ENCODE measurements at regions not wholly inside any gene's neighbourhood (a gene's known extent, or its start where the extent isn't known, plus 50 kb on each side); places are given as distances from the start of the nearest gene placed in this dataset.

DNA sequence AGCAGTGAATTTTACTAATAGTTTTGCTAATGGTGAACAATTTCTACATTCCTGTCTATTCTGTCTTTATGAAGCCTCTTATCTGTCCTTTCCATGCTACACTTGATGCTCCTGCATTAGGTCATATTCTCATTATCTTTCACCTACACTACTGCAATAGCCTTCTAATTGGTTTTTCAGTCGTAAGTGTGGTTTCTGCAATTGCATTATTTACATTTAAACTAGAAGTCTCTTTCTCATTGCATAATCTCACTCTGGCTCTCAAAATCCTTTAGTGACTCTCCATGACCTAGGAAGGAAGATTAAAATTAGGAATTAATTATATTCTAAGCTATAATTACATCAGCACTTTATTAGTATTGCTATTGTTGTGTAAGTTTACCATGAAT, 686.5 kb downstream of the IGSF11 start:
- no peaks in the 10 kb centered on the region for H3K27me3 ChIP-seq (ENCODE audit: low read depth, low read length)
- no peak overlapping the region for H3K9ac ChIP-seq (ENCODE audit: low read length)
- H3K27ac ChIP-seq (ENCODE audit: low read length), result no peak overlapping the region
- no peaks in the 10 kb centered on the region for H3K4me1 ChIP-seq (ENCODE audit: low read length)
- H4K20me1 ChIP-seq (ENCODE audit: insufficient read depth, low read length), result no peaks in the 10 kb centered on the region
- H2AFZ ChIP-seq (ENCODE audit: low read depth, low read length), result no peak overlapping the region
- no peaks in the 10 kb centered on the region for H3K36me3 ChIP-seq (replicated peaks; ENCODE audit: low read depth, low read length)
- no peaks in the 10 kb centered on the region for H3K9me3 ChIP-seq (ENCODE audit: insufficient read depth, low read length)
- no peak for TF ChIP-seq EZH2phosphoT487 (IDR thresholded peaks at IDR 0.05; ENCODE audit: low read depth)
- TF ChIP-seq, protein P1, sequence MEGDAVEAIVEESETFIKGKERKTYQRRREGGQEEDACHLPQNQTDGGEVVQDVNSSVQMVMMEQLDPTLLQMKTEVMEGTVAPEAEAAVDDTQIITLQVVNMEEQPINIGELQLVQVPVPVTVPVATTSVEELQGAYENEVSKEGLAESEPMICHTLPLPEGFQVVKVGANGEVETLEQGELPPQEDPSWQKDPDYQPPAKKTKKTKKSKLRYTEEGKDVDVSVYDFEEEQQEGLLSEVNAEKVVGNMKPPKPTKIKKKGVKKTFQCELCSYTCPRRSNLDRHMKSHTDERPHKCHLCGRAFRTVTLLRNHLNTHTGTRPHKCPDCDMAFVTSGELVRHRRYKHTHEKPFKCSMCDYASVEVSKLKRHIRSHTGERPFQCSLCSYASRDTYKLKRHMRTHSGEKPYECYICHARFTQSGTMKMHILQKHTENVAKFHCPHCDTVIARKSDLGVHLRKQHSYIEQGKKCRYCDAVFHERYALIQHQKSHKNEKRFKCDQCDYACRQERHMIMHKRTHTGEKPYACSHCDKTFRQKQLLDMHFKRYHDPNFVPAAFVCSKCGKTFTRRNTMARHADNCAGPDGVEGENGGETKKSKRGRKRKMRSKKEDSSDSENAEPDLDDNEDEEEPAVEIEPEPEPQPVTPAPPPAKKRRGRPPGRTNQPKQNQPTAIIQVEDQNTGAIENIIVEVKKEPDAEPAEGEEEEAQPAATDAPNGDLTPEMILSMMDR (IDR thresholded peaks at IDR 0.05; ENCODE audit: low read depth, low read length), result no peak
- no peak overlapping the region for H3K4me2 ChIP-seq (ENCODE audit: low read length)
- no peaks in the 10 kb centered on the region for H3K79me2 ChIP-seq (ENCODE audit: low read length)
- H3K4me3 ChIP-seq (ENCODE audit: low read length), result no peak overlapping the region

DNA sequence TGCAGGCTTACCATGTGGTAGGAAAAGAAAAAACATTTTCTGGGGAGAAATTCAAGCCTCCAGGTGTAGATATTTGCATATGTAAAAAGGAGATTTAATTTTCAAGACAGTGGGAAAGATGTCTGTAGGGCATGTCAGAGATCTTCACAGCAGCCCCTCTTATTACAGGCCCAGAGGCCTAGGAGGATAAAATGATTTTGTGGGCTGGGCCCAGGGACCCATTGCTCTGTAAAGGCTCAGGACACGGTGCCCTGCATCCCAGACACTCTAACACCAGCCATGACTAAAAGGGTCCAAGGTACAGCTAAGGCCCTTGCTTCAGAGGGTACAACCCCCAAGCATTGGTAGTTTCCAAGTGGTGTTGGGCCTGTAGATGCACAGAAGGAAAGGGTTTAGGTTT, 680.1 kb downstream of the IGSF11 start:
- H3K27me3 ChIP-seq (ENCODE audit: low read depth, low read length), result no peaks in the 10 kb centered on the region
- no peaks in the 10 kb centered on the region for H4K20me1 ChIP-seq (ENCODE audit: insufficient read depth, low read length)
- no peak for TF ChIP-seq EZH2phosphoT487 (IDR thresholded peaks at IDR 0.05; ENCODE audit: low read depth)
- TF ChIP-seq, protein P1 (IDR thresholded peaks at IDR 0.05; ENCODE audit: low read depth, low read length), result no peak
- no peak overlapping the region for H3K4me2 ChIP-seq (ENCODE audit: low read length)
- H3K36me3 ChIP-seq (replicated peaks; ENCODE audit: low read depth, low read length), result no peaks in the 10 kb centered on the region
- H2AFZ ChIP-seq (ENCODE audit: low read depth, low read length), result no peak overlapping the region
- no peak overlapping the region for H3K4me3 ChIP-seq (ENCODE audit: low read length)
- H3K4me1 ChIP-seq (ENCODE audit: low read length), result no peaks in the 10 kb centered on the region
- H3K79me2 ChIP-seq (ENCODE audit: low read length), result no peaks in the 10 kb centered on the region
- H3K9ac ChIP-seq (ENCODE audit: low read length), result no peak overlapping the region
- peaks cover 7% of the 10 kb centered on the region; the same call in 1 of the 2 replicates for H3K9me3 ChIP-seq (ENCODE audit: insufficient read depth, low read length)
- no peak overlapping the region for H3K27ac ChIP-seq (ENCODE audit: low read length)

DNA sequence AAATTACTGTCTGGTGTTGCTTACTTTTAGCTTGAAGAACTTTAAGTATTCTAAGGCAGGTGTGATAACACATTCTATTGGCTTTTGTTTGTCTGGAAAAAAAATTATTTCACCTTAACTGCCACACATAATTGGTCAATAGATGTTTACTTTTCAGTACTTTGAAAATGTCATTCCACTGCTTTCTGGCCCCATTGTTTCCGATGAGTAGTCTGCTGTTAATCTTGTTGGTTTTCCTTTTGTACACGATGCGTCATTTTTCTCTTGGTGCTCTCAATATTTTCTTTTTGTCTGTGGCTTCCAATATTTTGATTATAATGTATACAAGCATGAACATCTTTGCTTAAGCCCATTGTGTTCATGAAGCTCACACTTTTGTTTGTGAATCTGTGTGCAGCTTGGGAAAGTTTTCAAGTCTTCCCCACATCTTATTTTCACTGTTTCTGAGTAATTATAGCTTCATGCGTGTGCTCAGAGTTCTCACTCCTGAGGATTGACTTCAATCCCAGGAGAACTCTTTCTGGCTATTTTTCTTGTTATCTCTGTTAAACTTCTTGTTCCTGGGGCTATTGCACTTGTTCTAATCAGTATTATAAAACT, 664.7 kb downstream of the IGSF11 start:
- TF ChIP-seq, protein P1 (IDR thresholded peaks at IDR 0.05; ENCODE audit: low read depth, low read length), result no peak
- TF ChIP-seq EZH2phosphoT487 (IDR thresholded peaks at IDR 0.05; ENCODE audit: low read depth), result no peak
- Histone ChIP-seq H3K4me1 (ENCODE audit: low read length) (no peaks in the 10 kb centered on the region), H3K27ac (ENCODE audit: low read length) (no peak overlapping the region), H3K9me3 (ENCODE audit: insufficient read depth, low read length) (0 out of 2 replicates have a peak, but pooled peaks cover 4% of the 10 kb centered on the region), H3K9ac (ENCODE audit: low read length) (no peak overlapping the region), H3K4me3 (ENCODE audit: low read length) (no peak overlapping the region), H3K27me3 (ENCODE audit: low read depth, low read length) (no peaks in the 10 kb centered on the region), H4K20me1 (ENCODE audit: insufficient read depth, low read length) (no peaks in the 10 kb centered on the region), H3K36me3 (replicated peaks; ENCODE audit: low read depth, low read length) (no peaks in the 10 kb centered on the region), H3K79me2 (ENCODE audit: low read length) (no peaks in the 10 kb centered on the region), H3K4me2 (ENCODE audit: low read length) (no peak overlapping the region), H2AFZ (ENCODE audit: low read depth, low read length) (no peak overlapping the region)

DNA sequence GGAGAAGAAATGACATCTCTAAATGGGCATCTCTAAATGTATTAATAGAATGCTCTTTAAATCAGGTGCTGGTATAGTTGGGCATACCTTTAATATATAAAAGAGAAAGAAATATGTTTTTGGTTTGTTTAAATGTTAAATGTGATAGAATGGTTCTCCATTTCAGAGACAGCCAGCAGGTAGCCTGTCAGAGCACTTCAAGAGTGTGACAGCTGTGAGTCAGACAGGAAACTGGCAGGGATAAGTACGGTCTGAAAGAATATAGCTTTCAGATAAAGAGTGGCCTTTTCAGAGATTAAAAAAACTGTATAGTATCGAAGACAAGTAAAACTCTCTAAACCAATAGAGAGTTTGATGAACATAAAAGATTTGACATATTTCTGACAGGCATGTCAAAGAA, 654.1 kb downstream of the IGSF11 start:
- H3K27ac ChIP-seq (ENCODE audit: low read length), result no peak overlapping the region
- H3K9ac ChIP-seq (ENCODE audit: low read length), result no peak overlapping the region
- H3K4me1 ChIP-seq (ENCODE audit: low read length), result 0 out of 2 replicates have a peak, but pooled peaks cover 4% of the 10 kb centered on the region
- H3K27me3 ChIP-seq (ENCODE audit: low read depth, low read length), result no peaks in the 10 kb centered on the region
- H2AFZ ChIP-seq (ENCODE audit: low read depth, low read length), result no peak overlapping the region
- H4K20me1 ChIP-seq (ENCODE audit: insufficient read depth, low read length), result no peaks in the 10 kb centered on the region
- H3K79me2 ChIP-seq (ENCODE audit: low read length), result no peaks in the 10 kb centered on the region
- H3K9me3 ChIP-seq (ENCODE audit: insufficient read depth, low read length), result no peaks in the 10 kb centered on the region
- H3K36me3 ChIP-seq (replicated peaks; ENCODE audit: low read depth, low read length), result no peaks in the 10 kb centered on the region
- no peak overlapping the region for H3K4me3 ChIP-seq (ENCODE audit: low read length)
- no peak overlapping the region for H3K4me2 ChIP-seq (ENCODE audit: low read length)
- TF ChIP-seq EZH2phosphoT487 (IDR thresholded peaks at IDR 0.05; ENCODE audit: low read depth), result no peak
- TF ChIP-seq, protein P1 (IDR thresholded peaks at IDR 0.05; ENCODE audit: low read depth, low read length), result no peak

Measured in OCI-LY3 (cell line).